ENCODE measurements at regions not wholly inside any gene's neighbourhood (a gene's known extent, or its start where the extent isn't known, plus 50 kb on each side); places are given as distances from the start of the nearest gene placed in this dataset.

- no peaks in the 10 kb centered on the region for H3K27me3 ChIP-seq (ENCODE audit: insufficient read depth, low read length)
- H3K36me3 ChIP-seq (ENCODE audit: control insufficient read depth in 1 of 2, insufficient read depth in 2 of 2, low read length in 2 of 2): no peaks in the 10 kb centered on the region
- H3K4me2 ChIP-seq (ENCODE audit: low read length): no peak overlapping the region
- no peaks in the 10 kb centered on the region for H3K9me2 ChIP-seq (ENCODE audit: insufficient read depth)
- H4K20me1 ChIP-seq (ENCODE audit: insufficient read depth): no peaks in the 10 kb centered on the region
- intact Hi-C loops (cut with micrococcal nuclease): no loop called here
- H3K9me3 ChIP-seq (ENCODE audit: control insufficient read depth in 1 of 2, insufficient read depth in 1 of 2, low read depth in 1 of 2, low read length in 2 of 2): no peaks in the 10 kb centered on the region
- CTCF ChIA-PET: no interaction called here
- H3K4me3 ChIP-seq (replicated peaks in 1 of 2; ENCODE audit: low read depth in 1 of 2, low read length in 2 of 2): no peak overlapping the region
- POLR2A ChIA-PET: no interaction called here
- H3K9ac ChIP-seq (ENCODE audit: low read length): no peak overlapping the region
- no peaks in the 10 kb centered on the region for H3K79me2 ChIP-seq (ENCODE audit: insufficient read depth, low read length)
- no peak for DNase-seq (ENCODE audit: low read depth, low spot score)
- H3K4me1 ChIP-seq (ENCODE audit: control insufficient read depth in 1 of 2, insufficient read depth in 2 of 2, low read length in 2 of 2): no peaks in the 10 kb centered on the region
- ATAC-seq: no peak
- BruUV-seq (replicated peaks): no TSS peak
- RAD21 ChIA-PET (ENCODE audit: low non-redundant PET in 1 of 2, low total read pairs in 2 of 2, uncharacterized antibody in 2 of 2, unreplicated experiment in 2 of 2): no interaction called here
- no peak for TF ChIP-seq MAX (IDR thresholded peaks at IDR 0.05)
- no peak for TF ChIP-seq CBX3 (IDR thresholded peaks at IDR 0.05; ENCODE audit: low read depth)
- TF ChIP-seq YY1 (IDR thresholded peaks at IDR 0.05; ENCODE audit: extremely low read depth, insufficient replicate concordance, low read depth, low read length): no peak
- no peak for TF ChIP-seq EGR1 (IDR thresholded peaks at IDR 0.05; ENCODE audit: low read depth)
- TF ChIP-seq EZH2 (IDR thresholded peaks at IDR 0.05): no peak
- no peak for TF ChIP-seq SRF (IDR thresholded peaks at IDR 0.05; ENCODE audit: low read depth)
- no peak for TF ChIP-seq POLR2AphosphoS5 (IDR thresholded peaks at IDR 0.05; ENCODE audit: low read depth, low read length)
- TF ChIP-seq ZBTB33 (IDR thresholded peaks at IDR 0.05; ENCODE audit: extremely low read depth, insufficient replicate concordance, low read length): no peak
- TF ChIP-seq ZNF274 (IDR thresholded peaks at IDR 0.05; ENCODE audit: low read depth, low read length): no peak
- no peak for TF ChIP-seq SP1 (IDR thresholded peaks at IDR 0.05; ENCODE audit: low read depth)
- no peak for TF ChIP-seq ATF3 (IDR thresholded peaks at IDR 0.05)
- no peak for TF ChIP-seq CTCF (IDR thresholded peaks at IDR 0.05 in 2 of 3, conservative IDR thresholded peaks at IDR 0.05 in 1 of 3; ENCODE audit: borderline replicate concordance in 1 of 3, insufficient read depth in 1 of 3, low read depth in 2 of 3, low read length in 2 of 3)
- no peak for TF ChIP-seq EZH2phosphoT487 (IDR thresholded peaks at IDR 0.05; ENCODE audit: borderline replicate concordance)
- no peak for TF ChIP-seq FOSL1 (IDR thresholded peaks at IDR 0.05; ENCODE audit: low read depth)
- no peak overlapping the region for H3K27ac ChIP-seq (ENCODE audit: low read depth, low read length)
- H2AFZ ChIP-seq (ENCODE audit: low read depth, low read length, poor library complexity, severe bottlenecking): no peak overlapping the region
Measured at GRCh38 chr20:11652128-11652527, 265.6 kb upstream of the BTBD3 start.
